HUES6 (cell line): ENCODE measurements at regions not wholly inside any gene's neighbourhood (a gene's known extent, or its start where the extent isn't known, plus 50 kb on each side); places are given as distances from the start of the nearest gene placed in this dataset.

Source experiments
- H3K27ac ChIP-seq: 2 replicates; pipeline ENCODE4 v1.7.0; 2013; ENCODE audit warnings: low read depth, mild to moderate bottlenecking, low read length, inconsistent platforms
- H3K27me3 ChIP-seq: 2 replicates; pipeline ENCODE4 v1.6.1; 2013; ENCODE audit warnings: low read length; ENCODE audit not compliant: control insufficient read depth, insufficient read depth
- H3K36me3 ChIP-seq: 2 replicates; pipeline ENCODE4 v1.6.1; 2013; ENCODE audit warnings: low read length; ENCODE audit not compliant: control insufficient read depth, insufficient read depth
- H3K4me1 ChIP-seq: 2 replicates; pipeline ENCODE4 v1.6.1; 2013; ENCODE audit warnings: low read length; ENCODE audit not compliant: control insufficient read depth, insufficient read depth
- H3K4me3 ChIP-seq: 2 replicates; pipeline ENCODE4 v1.5.1; 2013; ENCODE audit warnings: low read depth, low read length
- H3K9ac ChIP-seq: one replicate; pipeline ENCODE4 v1.6.1; 2013; ENCODE audit warnings: mild to moderate bottlenecking, low read length
- H3K9me3 ChIP-seq: 2 replicates; pipeline ENCODE4 v1.6.1; 2013; ENCODE audit warnings: low read depth, low read length; ENCODE audit not compliant: control insufficient read depth, insufficient read depth

- Histone ChIP-seq H3K4me3 (no peak overlapping the region), H3K4me1 (no peaks in the 10 kb centered on the region), H3K9me3 (no peaks in the 10 kb centered on the region), H3K9ac (no peak overlapping the region), H3K36me3 (no peaks in the 10 kb centered on the region), H3K27ac (no peak overlapping the region), H3K27me3 (no peaks in the 10 kb centered on the region)
These were observed 601.7 kb upstream of the VRK2 start for GRCh38 chr2:57444752-57445430.

DNA sequence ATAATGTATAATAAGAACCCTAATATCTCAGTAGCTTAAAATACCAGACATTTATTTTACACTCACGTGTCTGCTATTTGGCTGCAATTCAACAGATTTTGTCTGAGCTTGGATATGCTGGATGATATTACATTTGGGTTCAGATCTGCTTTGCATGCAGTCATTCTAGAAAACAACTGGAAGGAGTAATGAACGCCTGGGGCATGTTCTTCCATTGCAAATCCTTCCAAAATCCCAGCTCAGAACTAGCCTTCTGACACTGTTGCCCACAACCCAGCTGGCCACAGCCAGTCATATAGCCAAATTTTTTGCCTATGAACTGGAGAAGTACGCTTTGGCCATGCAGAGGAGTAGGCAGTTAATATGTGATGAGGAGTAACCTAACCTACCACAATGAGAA, 597.8 kb upstream of the VRK2 start:
- H3K27ac ChIP-seq: no peak overlapping the region
- no peak overlapping the region for H3K9ac ChIP-seq
- no peaks in the 10 kb centered on the region for H3K36me3 ChIP-seq
- no peaks in the 10 kb centered on the region for H3K9me3 ChIP-seq
- H3K27me3 ChIP-seq: no peaks in the 10 kb centered on the region
- no peak overlapping the region for H3K4me3 ChIP-seq
- no peaks in the 10 kb centered on the region for H3K4me1 ChIP-seq

DNA sequence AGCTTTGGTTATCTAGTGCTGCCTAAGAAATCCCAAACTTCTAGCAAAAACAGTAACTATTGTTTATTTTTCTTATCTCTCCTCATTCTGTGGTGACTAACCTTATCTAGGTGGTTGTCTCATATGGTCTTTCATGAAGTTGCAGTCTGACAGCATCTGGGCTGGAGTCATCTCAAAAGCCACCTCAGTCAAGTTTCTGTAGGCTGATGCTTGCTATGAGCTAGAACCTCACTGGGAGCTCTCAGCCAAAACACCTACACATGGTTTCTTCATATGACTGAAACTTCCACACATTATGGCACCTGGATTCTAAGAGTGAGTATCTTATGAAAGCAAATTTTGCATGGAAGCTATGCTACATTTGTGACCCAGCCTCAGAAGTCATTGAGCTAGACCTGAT, 596.4 kb upstream of the VRK2 start:
- H3K9me3 ChIP-seq: no peaks in the 10 kb centered on the region
- H3K36me3 ChIP-seq: no peaks in the 10 kb centered on the region
- H3K27me3 ChIP-seq: no peaks in the 10 kb centered on the region
- H3K4me3 ChIP-seq: no peak overlapping the region
- H3K4me1 ChIP-seq: no peaks in the 10 kb centered on the region
- no peak overlapping the region for H3K27ac ChIP-seq
- no peak overlapping the region for H3K9ac ChIP-seq

- Histone ChIP-seq H3K27me3 (no peaks in the 10 kb centered on the region), H3K36me3 (no peaks in the 10 kb centered on the region), H3K27ac (no peak overlapping the region), H3K4me1 (no peaks in the 10 kb centered on the region), H3K4me3 (no peak overlapping the region), H3K9ac (no peak overlapping the region), H3K9me3 (no peaks in the 10 kb centered on the region)
These were observed 594.0 kb upstream of the VRK2 start for GRCh38 chr2:57452634-57453033.

DNA sequence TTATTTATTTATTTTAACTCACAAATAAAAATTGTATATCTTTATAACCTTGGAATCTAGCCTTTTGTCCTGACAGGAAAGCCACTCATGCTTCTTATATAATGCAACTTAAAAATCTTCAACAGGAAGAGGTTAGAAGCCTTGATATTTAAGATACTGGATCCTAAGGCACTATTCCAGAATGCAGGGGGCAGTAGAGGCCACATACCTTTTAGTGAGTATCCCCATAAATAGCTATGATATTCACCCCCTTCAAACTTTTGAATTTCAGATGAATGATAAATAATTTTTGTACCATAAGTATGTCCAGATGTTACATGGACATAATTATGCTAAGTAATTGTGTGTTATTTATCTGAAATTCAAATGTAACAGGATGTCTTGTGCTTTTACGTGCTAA, 592.7 kb upstream of the VRK2 start:
- Histone ChIP-seq H3K27me3 (no peaks in the 10 kb centered on the region), H3K4me1 (no peaks in the 10 kb centered on the region), H3K27ac (no peak overlapping the region), H3K4me3 (no peak overlapping the region), H3K9me3 (no peaks in the 10 kb centered on the region), H3K36me3 (no peaks in the 10 kb centered on the region), H3K9ac (no peak overlapping the region)

DNA sequence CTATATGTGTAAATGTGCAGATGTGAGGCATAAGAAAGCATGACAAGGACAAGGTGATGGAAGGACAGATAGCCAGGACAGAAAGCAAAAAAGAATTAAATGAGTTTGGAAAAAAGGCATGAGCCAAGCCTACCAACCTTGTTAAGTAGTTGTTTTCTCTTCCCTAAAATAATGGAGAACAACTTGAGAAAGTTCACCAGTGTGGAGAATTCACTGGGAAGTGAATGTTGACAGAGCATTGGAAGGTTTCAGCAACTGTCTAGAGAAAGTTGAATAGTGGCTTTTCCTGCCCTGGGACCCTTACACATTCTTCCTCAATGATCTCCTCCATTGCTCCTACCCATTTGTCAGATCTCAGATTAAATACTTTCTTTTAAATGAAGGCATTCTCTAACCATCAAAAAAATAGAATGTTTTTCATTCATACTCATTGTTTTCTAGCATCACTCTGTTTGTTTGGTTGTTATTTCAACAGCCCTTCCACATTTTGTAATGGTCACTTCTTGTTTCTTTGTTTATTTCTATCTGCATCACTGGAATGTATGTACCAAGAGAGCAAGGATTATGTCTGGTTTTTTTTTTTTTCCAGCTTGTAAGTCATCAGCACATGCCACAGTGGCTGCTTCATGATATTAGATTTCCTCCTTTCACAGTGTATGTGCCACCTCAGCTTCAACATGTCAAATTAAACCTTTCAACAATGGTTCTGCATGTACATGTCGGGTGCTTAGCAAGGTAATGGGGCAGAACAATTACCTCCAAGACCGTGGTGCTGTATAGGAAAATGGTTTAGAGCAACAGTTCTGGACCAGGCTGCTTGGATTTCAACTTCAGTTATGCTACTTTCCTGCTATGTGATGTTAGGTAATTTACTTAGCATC, 586.0 kb upstream of the VRK2 start:
- no peaks in the 10 kb centered on the region for H3K4me1 ChIP-seq
- no peak overlapping the region for H3K27ac ChIP-seq
- H3K27me3 ChIP-seq: no peaks in the 10 kb centered on the region
- no peak overlapping the region for H3K4me3 ChIP-seq
- H3K9ac ChIP-seq: no peak overlapping the region
- H3K36me3 ChIP-seq: no peaks in the 10 kb centered on the region
- no peaks in the 10 kb centered on the region for H3K9me3 ChIP-seq

DNA sequence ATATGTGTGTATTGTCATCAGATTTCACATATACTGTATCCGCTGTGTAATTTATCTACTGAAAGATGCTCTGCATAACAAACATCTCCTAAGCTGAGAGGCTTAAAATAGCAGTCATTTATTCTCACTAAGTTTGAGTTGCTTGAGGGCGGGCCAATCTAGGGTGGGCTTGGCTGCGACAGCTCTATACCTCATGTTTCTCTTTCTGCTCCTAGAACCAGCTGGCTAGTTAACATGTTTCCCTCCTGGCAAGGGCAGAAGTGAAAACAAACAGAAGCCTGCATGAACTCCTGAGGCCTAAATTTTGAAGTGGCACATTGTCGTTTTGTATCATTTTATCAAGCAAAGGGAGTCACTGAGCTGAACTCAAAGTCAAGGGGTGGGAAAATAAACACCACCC, 585.0 kb upstream of the VRK2 start:
- Histone ChIP-seq H3K27ac (no peak overlapping the region), H3K36me3 (no peaks in the 10 kb centered on the region), H3K4me3 (no peak overlapping the region), H3K9me3 (no peaks in the 10 kb centered on the region), H3K4me1 (no peaks in the 10 kb centered on the region), H3K9ac (no peak overlapping the region), H3K27me3 (no peaks in the 10 kb centered on the region)

GRCh38 chr2:57465067-57465466, 581.5 kb upstream of the VRK2 start:
- Histone ChIP-seq H3K27me3 (no peaks in the 10 kb centered on the region), H3K27ac (no peak overlapping the region), H3K9ac (no peak overlapping the region), H3K4me1 (no peaks in the 10 kb centered on the region), H3K4me3 (no peak overlapping the region), H3K36me3 (no peaks in the 10 kb centered on the region), H3K9me3 (no peaks in the 10 kb centered on the region)

GRCh38 chr2:57465967-57466366, 580.6 kb upstream of the VRK2 start:
- no peaks in the 10 kb centered on the region for H3K36me3 ChIP-seq
- no peaks in the 10 kb centered on the region for H3K9me3 ChIP-seq
- no peaks in the 10 kb centered on the region for H3K27me3 ChIP-seq
- no peak overlapping the region for H3K9ac ChIP-seq
- no peak overlapping the region for H3K4me3 ChIP-seq
- H3K4me1 ChIP-seq: no peaks in the 10 kb centered on the region
- H3K27ac ChIP-seq: no peak overlapping the region

DNA sequence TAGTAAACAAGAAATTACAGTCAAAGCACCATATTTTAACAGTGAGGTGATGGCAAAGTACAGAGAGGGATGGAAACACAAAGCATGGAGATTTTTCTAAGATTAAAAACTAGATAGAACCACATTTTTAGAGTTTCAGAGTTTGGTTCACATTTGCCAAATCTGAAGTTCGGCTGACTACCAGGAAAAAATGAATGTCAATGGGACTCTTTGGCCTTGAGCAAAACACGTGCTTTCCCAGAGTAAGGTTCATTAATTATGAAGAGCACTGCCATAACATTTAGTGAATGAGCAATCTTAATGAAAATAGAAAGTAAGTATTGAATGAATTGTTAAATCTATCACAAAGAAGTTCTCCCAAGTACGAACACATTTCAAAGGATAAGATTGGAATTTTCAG, 571.2 kb upstream of the VRK2 start:
- no peak overlapping the region for H3K27ac ChIP-seq
- no peak overlapping the region for H3K4me3 ChIP-seq
- no peaks in the 10 kb centered on the region for H3K27me3 ChIP-seq
- no peaks in the 10 kb centered on the region for H3K4me1 ChIP-seq
- no peaks in the 10 kb centered on the region for H3K9me3 ChIP-seq
- H3K9ac ChIP-seq: no peak overlapping the region
- no peaks in the 10 kb centered on the region for H3K36me3 ChIP-seq

DNA sequence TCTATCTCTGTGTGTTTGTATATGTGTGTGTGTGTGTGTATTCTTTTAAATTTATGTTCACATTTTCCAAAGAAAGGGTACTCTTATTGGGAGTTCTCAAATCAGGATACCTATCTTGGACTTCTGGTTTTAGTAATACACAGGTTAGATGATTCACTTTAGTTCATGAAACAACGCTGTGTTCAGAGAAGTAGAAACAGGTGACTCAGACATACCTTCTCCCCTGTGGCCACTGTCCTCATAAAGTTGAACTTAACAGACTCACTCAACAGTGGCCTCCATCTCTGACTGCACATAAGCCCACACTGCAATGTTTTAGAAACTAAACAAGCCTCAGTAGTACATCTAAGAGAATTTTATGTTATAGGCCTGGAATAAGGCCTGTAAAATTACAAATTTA, 566.6 kb upstream of the VRK2 start:
- no peak overlapping the region for H3K27ac ChIP-seq
- no peaks in the 10 kb centered on the region for H3K4me1 ChIP-seq
- no peaks in the 10 kb centered on the region for H3K9me3 ChIP-seq
- H3K36me3 ChIP-seq: no peaks in the 10 kb centered on the region
- H3K4me3 ChIP-seq: no peak overlapping the region
- H3K27me3 ChIP-seq: no peaks in the 10 kb centered on the region
- no peak overlapping the region for H3K9ac ChIP-seq
